ENCODE measurements at regions not wholly inside any gene's neighbourhood (a gene's known extent, or its start where the extent isn't known, plus 50 kb on each side); places are given as distances from the start of the nearest gene placed in this dataset.

GRCh38 chr12:78666584-78666983, 198.0 kb upstream of the SYT1 start:
- no peak overlapping the region for H4K8ac ChIP-seq (ENCODE audit: low read length)
- no peak overlapping the region for H2BK15ac ChIP-seq (ENCODE audit: low read depth, poor library complexity, severe bottlenecking)
- no peak overlapping the region for H3K4me3 ChIP-seq (ENCODE audit: insufficient read depth in 1 of 2, low read depth in 1 of 2, low read length in 2 of 2)
- H3K9ac ChIP-seq (ENCODE audit: low read length) = no peak overlapping the region
- H3K18ac ChIP-seq (ENCODE audit: low read depth in 1 of 2, low read length in 2 of 2) = no peak overlapping the region
- no peaks in the 10 kb centered on the region for H3K79me1 ChIP-seq (replicated peaks; ENCODE audit: low read length, poor library complexity, severe bottlenecking)
- H3K14ac ChIP-seq (ENCODE audit: low read length in 2 of 2) = no peak overlapping the region
- H3K4me1 ChIP-seq (ENCODE audit: control insufficient read depth, insufficient read depth, low read depth, low read length) = no peaks in the 10 kb centered on the region
- H2BK12ac ChIP-seq (ENCODE audit: low read length in 2 of 2) = no peak overlapping the region
- H3K27ac ChIP-seq (ENCODE audit: low read length, poor library complexity, severe bottlenecking) = no peak overlapping the region
- no peak overlapping the region for H3K23ac ChIP-seq (ENCODE audit: low read length in 2 of 2)
- H3K9me3 ChIP-seq (ENCODE audit: control insufficient read depth, low read length) = no peaks in the 10 kb centered on the region
- H2AK5ac ChIP-seq (ENCODE audit: low read length, severe bottlenecking) = no peak overlapping the region
- H2BK120ac ChIP-seq (ENCODE audit: low read depth, low read length) = no peak overlapping the region
- no peak overlapping the region for H4K91ac ChIP-seq (ENCODE audit: low read length)
- H2AFZ ChIP-seq (ENCODE audit: low read depth, low read length) = no peak overlapping the region
- no CpG with 5 or more reads among the region's 1 CpG for WGBS
- no peak overlapping the region for H3K4me2 ChIP-seq (ENCODE audit: low read length, poor library complexity, severe bottlenecking)
- DNase-seq = no peak
- no peaks in the 10 kb centered on the region for H3K36me3 ChIP-seq (ENCODE audit: control insufficient read depth in 1 of 2, insufficient read depth in 2 of 2, low read depth in 1 of 2, low read length in 2 of 2)
- H3K27me3 ChIP-seq (ENCODE audit: control insufficient read depth in 1 of 2, insufficient read depth in 1 of 2, low read length in 2 of 2) = no peaks in the 10 kb centered on the region
- no peak overlapping the region for H3K4ac ChIP-seq (ENCODE audit: low read depth in 1 of 2, low read length in 2 of 2)
- H2BK5ac ChIP-seq (ENCODE audit: low read depth, low read length, poor library complexity, severe bottlenecking) = no peak overlapping the region

- H3K79me1 ChIP-seq (replicated peaks; ENCODE audit: low read length, poor library complexity, severe bottlenecking) = no peaks in the 10 kb centered on the region
- H3K9me3 ChIP-seq (ENCODE audit: control insufficient read depth, low read length) = no peaks in the 10 kb centered on the region
- H3K14ac ChIP-seq (ENCODE audit: low read length in 2 of 2) = no peak overlapping the region
- H4K91ac ChIP-seq (ENCODE audit: low read length) = no peak overlapping the region
- no peak overlapping the region for H4K8ac ChIP-seq (ENCODE audit: low read length)
- WGBS = 100% methylated on average over 1 of the region's 4 CpGs
- no peak overlapping the region for H2AFZ ChIP-seq (ENCODE audit: low read depth, low read length)
- H3K9ac ChIP-seq (ENCODE audit: low read length) = no peak overlapping the region
- H3K4me2 ChIP-seq (ENCODE audit: low read length, poor library complexity, severe bottlenecking) = no peak overlapping the region
- DNase-seq = peak; percentile 47
- H3K23ac ChIP-seq (ENCODE audit: low read length in 2 of 2) = no peak overlapping the region
- no peak overlapping the region for H2AK5ac ChIP-seq (ENCODE audit: low read length, severe bottlenecking)
- no peak overlapping the region for H2BK12ac ChIP-seq (ENCODE audit: low read length in 2 of 2)
- H3K4ac ChIP-seq (ENCODE audit: low read depth in 1 of 2, low read length in 2 of 2) = no peak overlapping the region
- H2BK120ac ChIP-seq (ENCODE audit: low read depth, low read length) = no peak overlapping the region
- no peaks in the 10 kb centered on the region for H3K27me3 ChIP-seq (ENCODE audit: control insufficient read depth in 1 of 2, insufficient read depth in 1 of 2, low read length in 2 of 2)
- H3K36me3 ChIP-seq (ENCODE audit: control insufficient read depth in 1 of 2, insufficient read depth in 2 of 2, low read depth in 1 of 2, low read length in 2 of 2) = no peaks in the 10 kb centered on the region
- no peak overlapping the region for H3K18ac ChIP-seq (ENCODE audit: low read depth in 1 of 2, low read length in 2 of 2)
- H3K4me1 ChIP-seq (ENCODE audit: control insufficient read depth, insufficient read depth, low read depth, low read length) = no peaks in the 10 kb centered on the region
- no peak overlapping the region for H3K4me3 ChIP-seq (ENCODE audit: insufficient read depth in 1 of 2, low read depth in 1 of 2, low read length in 2 of 2)
- no peak overlapping the region for H3K27ac ChIP-seq (ENCODE audit: low read length, poor library complexity, severe bottlenecking)
- H2BK5ac ChIP-seq (ENCODE audit: low read depth, low read length, poor library complexity, severe bottlenecking) = no peak overlapping the region
- H2BK15ac ChIP-seq (ENCODE audit: low read depth, poor library complexity, severe bottlenecking) = no peak overlapping the region
Observed at GRCh38 chr12:78671295-78671694, 193.3 kb upstream of the SYT1 start.

- H2BK5ac ChIP-seq (ENCODE audit: low read depth, low read length, poor library complexity, severe bottlenecking) = no peak overlapping the region
- H2AFZ ChIP-seq (ENCODE audit: low read depth, low read length) = no peak overlapping the region
- H3K9ac ChIP-seq (ENCODE audit: low read length) = no peak overlapping the region
- H3K18ac ChIP-seq (ENCODE audit: low read depth in 1 of 2, low read length in 2 of 2) = no peak overlapping the region
- no peak overlapping the region for H2AK5ac ChIP-seq (ENCODE audit: low read length, severe bottlenecking)
- H3K79me1 ChIP-seq (replicated peaks; ENCODE audit: low read length, poor library complexity, severe bottlenecking) = no peaks in the 10 kb centered on the region
- H4K8ac ChIP-seq (ENCODE audit: low read length) = no peak overlapping the region
- 100% methylated on average over 1 of the region's 2 CpGs for WGBS
- no peak overlapping the region for H2BK15ac ChIP-seq (ENCODE audit: low read depth, poor library complexity, severe bottlenecking)
- no peaks in the 10 kb centered on the region for H3K27me3 ChIP-seq (ENCODE audit: control insufficient read depth in 1 of 2, insufficient read depth in 1 of 2, low read length in 2 of 2)
- H3K4me2 ChIP-seq (ENCODE audit: low read length, poor library complexity, severe bottlenecking) = no peak overlapping the region
- H3K4ac ChIP-seq (ENCODE audit: low read depth in 1 of 2, low read length in 2 of 2) = no peak overlapping the region
- H3K27ac ChIP-seq (ENCODE audit: low read length, poor library complexity, severe bottlenecking) = no peak overlapping the region
- H3K9me3 ChIP-seq (ENCODE audit: control insufficient read depth, low read length) = no peaks in the 10 kb centered on the region
- H3K36me3 ChIP-seq (ENCODE audit: control insufficient read depth in 1 of 2, insufficient read depth in 2 of 2, low read depth in 1 of 2, low read length in 2 of 2) = no peaks in the 10 kb centered on the region
- H3K4me3 ChIP-seq (ENCODE audit: insufficient read depth in 1 of 2, low read depth in 1 of 2, low read length in 2 of 2) = no peak overlapping the region
- DNase-seq = no peak
- H2BK120ac ChIP-seq (ENCODE audit: low read depth, low read length) = no peak overlapping the region
- H3K14ac ChIP-seq (ENCODE audit: low read length in 2 of 2) = no peak overlapping the region
- no peaks in the 10 kb centered on the region for H3K4me1 ChIP-seq (ENCODE audit: control insufficient read depth, insufficient read depth, low read depth, low read length)
- H2BK12ac ChIP-seq (ENCODE audit: low read length in 2 of 2) = no peak overlapping the region
- H3K23ac ChIP-seq (ENCODE audit: low read length in 2 of 2) = no peak overlapping the region
- H4K91ac ChIP-seq (ENCODE audit: low read length) = no peak overlapping the region
Observed at GRCh38 chr12:78672033-78672432, 192.5 kb upstream of the SYT1 start.

GRCh38 chr12:78674311-78675090, 190.1 kb upstream of the SYT1 start:
- no peaks in the 10 kb centered on the region for H3K9me3 ChIP-seq (ENCODE audit: control insufficient read depth, low read length)
- H4K8ac ChIP-seq (ENCODE audit: low read length) = no peak overlapping the region
- H2BK12ac ChIP-seq (ENCODE audit: low read length in 2 of 2) = no peak overlapping the region
- no peak overlapping the region for H2AK5ac ChIP-seq (ENCODE audit: low read length, severe bottlenecking)
- H3K4me1 ChIP-seq (ENCODE audit: control insufficient read depth, insufficient read depth, low read depth, low read length) = no peaks in the 10 kb centered on the region
- no peak overlapping the region for H3K4ac ChIP-seq (ENCODE audit: low read depth in 1 of 2, low read length in 2 of 2)
- H2BK5ac ChIP-seq (ENCODE audit: low read depth, low read length, poor library complexity, severe bottlenecking) = no peak overlapping the region
- H3K36me3 ChIP-seq (ENCODE audit: control insufficient read depth in 1 of 2, insufficient read depth in 2 of 2, low read depth in 1 of 2, low read length in 2 of 2) = no peaks in the 10 kb centered on the region
- no peak overlapping the region for H3K9ac ChIP-seq (ENCODE audit: low read length)
- H3K4me3 ChIP-seq (ENCODE audit: insufficient read depth in 1 of 2, low read depth in 1 of 2, low read length in 2 of 2) = no peak overlapping the region
- H3K27me3 ChIP-seq (ENCODE audit: control insufficient read depth in 1 of 2, insufficient read depth in 1 of 2, low read length in 2 of 2) = no peaks in the 10 kb centered on the region
- H3K14ac ChIP-seq (ENCODE audit: low read length in 2 of 2) = no peak overlapping the region
- no peak overlapping the region for H3K27ac ChIP-seq (ENCODE audit: low read length, poor library complexity, severe bottlenecking)
- H2AFZ ChIP-seq (ENCODE audit: low read depth, low read length) = no peak overlapping the region
- no peaks in the 10 kb centered on the region for H3K79me1 ChIP-seq (replicated peaks; ENCODE audit: low read length, poor library complexity, severe bottlenecking)
- H2BK120ac ChIP-seq (ENCODE audit: low read depth, low read length) = no peak overlapping the region
- no peak overlapping the region for H3K4me2 ChIP-seq (ENCODE audit: low read length, poor library complexity, severe bottlenecking)
- H3K18ac ChIP-seq (ENCODE audit: low read depth in 1 of 2, low read length in 2 of 2) = no peak overlapping the region
- DNase-seq = peak; percentile 5
- H3K23ac ChIP-seq (ENCODE audit: low read length in 2 of 2) = no peak overlapping the region
- H4K91ac ChIP-seq (ENCODE audit: low read length) = no peak overlapping the region
- no peak overlapping the region for H2BK15ac ChIP-seq (ENCODE audit: low read depth, poor library complexity, severe bottlenecking)
- WGBS = 100% methylated on average over 1 of the region's 2 CpGs

All from mesenchymal stem cell (in vitro differentiated cells and primary cell).